ENCODE measurements at regions not wholly inside any gene's neighbourhood (a gene's known extent, or its start where the extent isn't known, plus 50 kb on each side); places are given as distances from the start of the nearest gene placed in this dataset.

GRCh38 chr11:29309992-29310391 lies 706.8 kb downstream of the KCNA4 start:
- Histone ChIP-seq H3K36me3 (no peaks in the 10 kb centered on the region), H3K4me1 (no peaks in the 10 kb centered on the region), H3K4me3 (ENCODE audit: low read depth, low read length) (no peak overlapping the region), H3K9me3 (no peaks in the 10 kb centered on the region), H3K27me3 (no peaks in the 10 kb centered on the region)
- DNase-seq, result no peak
- no peak for TF ChIP-seq CTCF (IDR thresholded peaks at IDR 0.05; ENCODE audit: low read depth, low read length)

- DNase-seq, result no peak
- Histone ChIP-seq H3K9me3 (no peaks in the 10 kb centered on the region), H3K4me1 (no peaks in the 10 kb centered on the region), H3K4me3 (ENCODE audit: low read depth, low read length) (no peak overlapping the region), H3K27me3 (no peaks in the 10 kb centered on the region), H3K36me3 (no peaks in the 10 kb centered on the region)
- no peak for TF ChIP-seq CTCF (IDR thresholded peaks at IDR 0.05; ENCODE audit: low read depth, low read length)
Measured at GRCh38 chr11:29306527-29306926, 710.3 kb downstream of the KCNA4 start.

- Histone ChIP-seq H3K27me3 (no peaks in the 10 kb centered on the region), H3K4me1 (no peaks in the 10 kb centered on the region), H3K4me3 (ENCODE audit: low read depth, low read length) (no peak overlapping the region), H3K9me3 (no peaks in the 10 kb centered on the region), H3K36me3 (no peaks in the 10 kb centered on the region)
- TF ChIP-seq CTCF (IDR thresholded peaks at IDR 0.05; ENCODE audit: low read depth, low read length), result no peak
- DNase-seq, result no peak
Measured at GRCh38 chr11:29305456-29306232, 711.2 kb downstream of the KCNA4 start.

GRCh38 chr11:29300420-29300819 lies 716.4 kb downstream of the KCNA4 start:
- no peak for DNase-seq
- H3K4me3 ChIP-seq (ENCODE audit: low read depth, low read length), result no peak overlapping the region
- no peaks in the 10 kb centered on the region for H3K27me3 ChIP-seq
- no peak for TF ChIP-seq CTCF (IDR thresholded peaks at IDR 0.05; ENCODE audit: low read depth, low read length)
- no peaks in the 10 kb centered on the region for H3K4me1 ChIP-seq
- no peaks in the 10 kb centered on the region for H3K36me3 ChIP-seq
- H3K9me3 ChIP-seq, result no peaks in the 10 kb centered on the region

GRCh38 chr11:29296680-29297079 lies 720.1 kb downstream of the KCNA4 start:
- no peak for TF ChIP-seq CTCF (IDR thresholded peaks at IDR 0.05; ENCODE audit: low read depth, low read length)
- Histone ChIP-seq H3K4me1 (no peaks in the 10 kb centered on the region), H3K27me3 (no peaks in the 10 kb centered on the region), H3K4me3 (ENCODE audit: low read depth, low read length) (no peak overlapping the region), H3K36me3 (no peaks in the 10 kb centered on the region), H3K9me3 (no peaks in the 10 kb centered on the region)
- no peak for DNase-seq

GRCh38 chr11:29293825-29294224 lies 723.0 kb downstream of the KCNA4 start:
- H3K4me1 ChIP-seq, result no peaks in the 10 kb centered on the region
- no peaks in the 10 kb centered on the region for H3K27me3 ChIP-seq
- H3K36me3 ChIP-seq, result no peaks in the 10 kb centered on the region
- no peak for DNase-seq
- no peaks in the 10 kb centered on the region for H3K9me3 ChIP-seq
- H3K4me3 ChIP-seq (ENCODE audit: low read depth, low read length), result no peak overlapping the region
- TF ChIP-seq CTCF (IDR thresholded peaks at IDR 0.05; ENCODE audit: low read depth, low read length), result no peak

Measured in BE2C (cell line).